GM04503 (cell line): ENCODE measurements at regions not wholly inside any gene's neighbourhood (a gene's known extent, or its start where the extent isn't known, plus 50 kb on each side); places are given as distances from the start of the nearest gene placed in this dataset.
"Not testable (repeated sequence)": the region's sequence is repeated elsewhere in the genome, so short reads cannot be mapped to it uniquely, and the experiment has no call there.

ENCODE experiments used
- DNase-seq: peaks from one replicate; pipeline ENCODE4 v3.0.0-alpha.2; 2012; ENCODE audit warnings: low read depth

DNA sequence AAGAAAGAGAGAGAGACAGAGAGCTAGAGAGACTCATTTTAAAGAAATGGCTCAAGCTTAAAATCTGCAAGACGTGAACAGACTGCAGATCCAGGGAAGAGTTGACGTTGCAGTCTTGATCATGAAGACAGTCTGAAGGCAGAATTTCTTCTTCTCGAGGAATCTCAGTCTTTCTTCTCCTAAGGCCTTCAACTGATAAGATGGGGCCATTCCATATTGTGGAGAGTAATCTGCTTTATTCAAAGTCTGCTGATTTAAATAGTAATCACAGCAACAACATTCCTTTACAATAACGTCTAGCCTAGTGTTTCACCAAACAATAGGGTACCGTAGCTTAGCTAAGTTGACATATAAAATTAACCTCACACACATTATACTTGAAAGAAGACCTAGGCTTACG lies 208.4 kb upstream of the ADAMTS3 start:
- no peak for DNase-seq

DNA sequence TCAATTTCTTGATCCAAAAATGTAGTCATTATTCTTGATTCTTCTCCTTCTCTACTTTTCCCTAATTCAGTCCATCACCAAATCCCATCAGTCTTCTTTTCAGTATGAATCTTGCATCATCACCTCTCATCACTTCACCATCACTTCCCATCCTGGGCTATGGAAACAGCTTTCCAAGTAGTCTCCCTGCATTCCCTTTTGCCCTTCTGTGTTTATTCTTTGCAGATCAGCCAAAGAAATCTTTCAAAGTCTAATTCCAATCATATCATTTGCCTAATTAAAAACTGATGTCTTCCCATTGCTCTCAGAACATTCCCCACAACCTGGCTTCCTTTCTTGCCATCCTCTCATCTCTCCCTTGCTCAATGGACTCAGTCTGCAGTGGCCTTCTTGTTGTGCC lies 201.7 kb upstream of the ADAMTS3 start:
- DNase-seq, result no peak

DNA sequence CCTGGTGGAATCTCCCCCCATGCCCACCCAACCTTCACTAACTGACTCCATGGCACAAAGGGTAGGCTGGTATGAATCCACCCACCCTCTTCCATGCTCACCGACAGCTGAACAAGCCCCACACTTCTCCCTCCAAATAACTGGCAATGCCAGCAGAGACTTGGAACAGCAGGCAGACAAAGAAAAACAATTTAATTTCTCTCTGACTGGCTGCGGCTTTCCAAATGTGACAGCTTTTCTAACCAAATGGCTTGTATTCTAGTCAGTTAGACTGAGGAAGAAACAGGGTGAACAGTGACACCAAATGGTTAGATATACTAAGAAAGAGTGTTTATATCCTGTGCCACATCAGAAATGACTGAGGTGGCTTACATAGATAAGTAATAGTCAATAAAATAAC lies 199.3 kb upstream of the ADAMTS3 start:
- no peak for DNase-seq

DNA sequence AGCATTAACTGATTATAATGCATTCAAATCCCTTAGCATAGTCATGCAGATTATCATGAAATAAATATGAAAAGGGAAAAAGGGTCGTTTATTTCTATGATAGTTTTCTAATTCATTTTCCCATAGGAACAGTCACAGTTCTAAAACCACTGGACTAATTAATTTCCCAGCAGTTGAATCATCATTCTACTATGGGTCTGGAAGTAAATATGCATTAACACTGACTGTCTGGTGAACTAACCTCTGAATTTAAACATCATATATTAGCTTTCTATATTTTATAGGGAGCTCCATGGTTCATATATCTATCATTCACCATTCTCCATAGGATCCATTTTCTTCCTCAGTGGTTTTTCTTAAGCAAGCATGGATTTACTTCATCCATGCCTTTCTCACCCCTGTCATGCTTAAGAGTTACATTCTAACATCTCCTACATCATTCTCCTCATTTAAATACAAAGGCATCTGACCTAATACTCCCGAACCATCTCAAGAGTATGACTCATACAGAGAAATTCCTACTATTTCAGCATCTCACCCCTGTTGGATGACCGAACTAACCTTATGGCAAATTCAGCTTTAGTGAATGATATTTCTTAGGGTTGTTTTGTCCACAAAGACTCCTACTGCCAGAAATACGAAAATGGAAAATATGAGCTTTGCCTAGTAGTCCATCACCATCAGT lies 198.7 kb upstream of the ADAMTS3 start:
- peak; percentile 43 for DNase-seq

DNA sequence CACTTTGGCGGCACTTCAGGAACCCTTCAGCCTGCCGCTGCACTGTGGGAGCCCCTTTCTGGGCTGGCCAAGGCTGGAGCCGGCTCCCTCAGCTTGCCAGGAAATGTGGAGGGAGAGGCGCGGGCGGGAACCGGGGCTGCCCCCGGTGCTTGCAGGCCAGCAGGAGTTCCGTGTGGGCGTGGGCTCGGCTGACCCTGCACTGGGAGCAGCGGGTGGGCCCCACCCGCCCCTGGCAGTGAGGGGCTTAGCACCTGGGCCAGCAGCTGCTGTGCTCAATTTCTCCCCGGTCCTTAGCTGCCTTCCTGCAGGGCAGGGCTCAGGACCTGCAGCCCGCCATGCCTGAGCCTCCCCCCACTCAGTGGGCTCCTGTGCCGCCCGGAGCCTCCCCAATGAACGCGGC lies 196.8 kb upstream of the ADAMTS3 start:
- DNase-seq, result not testable (repeated sequence)

DNA sequence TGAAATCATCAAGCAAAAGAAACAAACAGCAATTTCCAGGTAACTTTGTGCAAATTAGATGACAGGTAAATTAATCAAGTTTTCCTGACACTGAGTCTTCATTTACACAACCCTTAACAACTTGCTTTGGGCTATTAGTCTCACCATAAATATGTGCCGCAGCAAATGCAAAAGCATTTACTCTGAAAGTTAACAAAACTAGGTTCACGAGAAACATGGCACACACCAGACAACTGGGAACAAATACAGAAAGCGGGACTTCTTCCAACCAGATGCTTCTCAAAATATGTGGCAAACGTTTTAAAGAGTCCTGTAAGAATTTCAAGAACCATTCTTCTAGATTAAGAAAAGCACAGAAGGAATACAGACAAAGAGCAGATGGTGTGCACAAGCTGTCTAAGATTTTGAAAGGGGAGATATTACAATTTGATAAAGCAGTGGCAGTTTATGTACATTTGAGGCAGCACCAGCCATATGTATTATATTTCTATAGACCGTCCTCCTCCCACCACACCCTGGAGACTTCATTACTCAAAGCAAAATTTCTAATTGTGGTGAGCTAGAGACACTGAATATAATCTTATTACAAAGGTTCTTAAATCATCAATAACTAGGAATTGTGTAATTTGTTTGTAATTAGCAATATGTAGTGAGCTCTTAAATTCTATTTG lies 192.5 kb upstream of the ADAMTS3 start:
- no peak for DNase-seq

DNA sequence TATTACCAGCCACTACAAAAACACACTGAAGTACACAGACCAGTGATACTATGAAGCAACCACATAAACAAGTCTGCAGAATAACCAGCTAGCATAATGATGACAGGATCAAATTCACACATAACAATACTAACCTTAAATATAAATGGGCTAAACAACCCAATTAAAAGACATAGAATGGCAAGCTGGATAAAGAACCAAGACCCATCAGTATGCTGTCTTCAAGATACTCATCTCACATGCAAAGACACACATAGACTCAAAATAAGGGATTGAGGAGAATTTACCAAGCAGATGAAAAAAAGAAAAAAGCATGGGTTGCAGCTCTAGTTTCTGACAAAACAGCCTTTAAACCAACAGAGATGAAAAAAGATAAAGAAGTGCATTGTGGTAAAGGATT lies 184.4 kb upstream of the ADAMTS3 start:
- not testable (repeated sequence) for DNase-seq

DNA sequence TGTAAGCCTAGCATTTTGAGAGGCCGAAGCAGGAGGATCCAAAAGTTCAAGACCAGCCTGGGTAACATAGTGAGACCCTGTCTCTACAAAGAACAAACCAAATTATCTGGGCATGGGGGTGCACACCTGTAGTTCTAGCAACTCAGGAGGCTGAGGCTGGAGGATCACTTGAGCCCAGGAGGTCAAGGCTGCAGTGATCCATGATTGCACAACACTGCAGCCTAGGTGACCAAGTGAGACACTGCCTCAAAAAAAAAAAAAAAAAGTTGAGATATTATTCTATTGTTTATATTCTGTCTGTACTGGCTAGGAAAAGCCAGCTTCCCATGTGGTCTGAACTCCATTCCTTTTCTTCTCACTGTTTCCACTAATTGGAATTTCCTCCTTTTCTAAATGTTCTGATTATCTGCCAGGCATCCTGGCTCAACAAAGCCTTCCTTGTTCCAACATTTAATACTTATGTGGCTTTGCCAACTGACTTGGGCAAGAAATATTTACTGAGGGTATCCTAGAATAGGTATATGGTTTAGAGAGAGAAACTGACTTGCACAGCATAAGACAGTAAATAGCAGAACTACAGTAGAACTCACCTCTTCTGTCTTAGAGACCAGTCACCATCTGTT lies 175.2 kb upstream of the ADAMTS3 start:
- no peak for DNase-seq

DNA sequence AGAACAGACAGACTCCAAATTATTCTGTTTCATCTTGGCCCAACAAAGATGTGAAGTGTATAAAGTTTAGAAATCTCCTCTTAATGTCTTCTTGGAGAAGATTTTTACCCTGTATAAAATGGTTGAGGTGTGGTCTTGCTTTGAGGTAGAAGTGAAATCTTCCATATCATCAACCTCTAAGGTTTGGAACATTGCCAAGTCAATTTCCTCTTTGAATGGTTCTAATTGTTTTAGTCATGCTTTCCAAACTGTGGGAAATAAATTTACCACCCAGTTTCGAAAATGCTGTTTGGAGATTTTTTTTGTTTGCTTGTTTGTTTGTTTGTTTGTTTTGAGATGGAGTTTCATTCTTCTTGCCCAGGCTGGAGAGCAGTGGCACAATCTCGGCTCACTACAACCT lies 174.1 kb upstream of the ADAMTS3 start:
- DNase-seq, result no peak

DNA sequence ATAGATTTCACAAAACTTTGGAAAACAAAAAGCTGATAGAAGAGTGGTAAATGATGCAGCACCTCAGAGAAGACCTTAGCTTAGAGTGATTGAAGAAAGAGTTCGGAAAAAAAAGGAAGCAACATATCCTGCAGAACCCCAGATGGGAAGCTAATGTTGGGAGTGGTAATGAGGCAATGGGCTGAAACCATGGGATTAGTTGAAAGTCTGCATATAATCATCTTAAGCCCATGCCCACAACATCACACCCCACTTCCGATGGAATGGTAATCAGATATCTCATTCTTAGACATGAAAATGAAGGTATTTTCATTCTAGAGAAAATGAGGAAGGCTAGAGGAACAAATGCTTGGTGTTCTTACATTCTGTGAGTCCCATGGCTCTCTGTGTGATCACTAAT lies 146.3 kb upstream of the ADAMTS3 start:
- DNase-seq, result no peak

DNA sequence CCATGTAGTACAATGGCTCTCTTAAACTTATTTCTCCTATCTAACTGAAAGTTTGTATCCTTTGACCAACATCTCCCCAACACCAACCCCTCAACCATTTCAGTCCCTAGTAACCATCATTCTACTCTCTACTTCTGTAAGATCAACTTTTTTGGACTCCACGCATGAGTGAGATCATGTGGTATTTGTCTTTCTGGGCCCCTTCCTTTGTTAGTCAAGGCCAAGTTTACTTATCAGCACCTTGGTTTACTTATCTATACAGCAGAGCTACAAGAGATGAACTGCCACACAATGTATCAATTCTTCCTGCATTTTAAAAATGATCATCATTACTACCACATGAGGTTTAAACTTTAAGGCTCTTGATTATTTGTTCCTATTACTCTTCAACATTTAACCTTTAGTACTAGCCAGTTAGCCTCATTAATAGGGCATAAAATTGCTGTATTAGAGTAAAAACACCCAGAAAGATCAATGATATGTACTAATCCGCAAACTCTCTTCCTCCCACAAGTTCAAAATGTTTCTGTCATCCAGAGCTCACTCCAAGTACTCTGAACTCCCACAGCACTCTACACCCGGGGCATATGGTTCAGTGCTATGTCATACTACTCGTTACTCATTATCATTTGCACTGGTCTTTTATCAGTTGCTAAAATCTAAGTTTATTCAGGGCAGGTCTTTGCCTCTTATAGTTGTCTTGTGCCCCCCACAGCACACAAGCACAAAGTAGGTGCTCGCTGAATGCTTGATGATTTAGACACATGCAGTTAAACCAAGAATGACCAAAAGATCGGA lies 145.7 kb upstream of the ADAMTS3 start:
- DNase-seq, result no peak

DNA sequence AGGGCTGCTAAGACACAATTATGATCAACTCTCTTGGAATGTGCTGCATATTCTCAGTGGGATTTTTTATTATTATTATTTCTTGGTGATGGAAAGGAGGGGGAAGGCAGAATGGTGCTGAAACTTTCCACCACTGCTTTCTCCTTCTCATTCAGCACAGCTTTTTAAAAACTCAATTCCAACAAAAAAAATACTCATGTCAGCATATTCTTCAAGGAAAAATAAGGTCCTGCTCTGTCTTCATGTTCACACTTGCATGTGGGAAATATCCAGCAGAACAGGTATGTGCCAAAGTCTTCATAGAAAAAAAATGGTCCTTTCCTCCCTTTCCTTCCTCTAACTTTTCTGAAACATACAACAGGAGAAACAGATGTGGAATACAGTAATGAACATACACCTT lies 144.0 kb upstream of the ADAMTS3 start:
- DNase-seq, result no peak

DNA sequence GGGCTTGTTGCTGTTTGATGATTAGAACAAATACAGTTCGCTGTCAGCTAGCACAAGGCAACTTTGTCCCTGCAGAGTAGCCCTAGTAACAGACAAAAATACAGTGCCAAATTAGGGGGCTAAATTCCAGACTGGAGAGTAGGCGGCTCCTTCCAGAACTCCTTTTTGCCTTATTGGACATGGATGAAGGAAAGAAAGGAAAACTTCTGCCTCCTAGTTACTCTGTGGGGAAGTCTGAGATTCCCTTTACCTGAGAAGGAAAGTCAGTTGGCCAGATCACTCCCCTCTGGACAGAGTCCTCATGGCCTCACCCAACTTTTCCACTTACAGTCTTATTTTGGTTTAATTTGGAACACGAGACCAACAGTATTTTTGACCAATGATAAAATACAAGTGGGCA lies 140.5 kb upstream of the ADAMTS3 start:
- no peak for DNase-seq

DNA sequence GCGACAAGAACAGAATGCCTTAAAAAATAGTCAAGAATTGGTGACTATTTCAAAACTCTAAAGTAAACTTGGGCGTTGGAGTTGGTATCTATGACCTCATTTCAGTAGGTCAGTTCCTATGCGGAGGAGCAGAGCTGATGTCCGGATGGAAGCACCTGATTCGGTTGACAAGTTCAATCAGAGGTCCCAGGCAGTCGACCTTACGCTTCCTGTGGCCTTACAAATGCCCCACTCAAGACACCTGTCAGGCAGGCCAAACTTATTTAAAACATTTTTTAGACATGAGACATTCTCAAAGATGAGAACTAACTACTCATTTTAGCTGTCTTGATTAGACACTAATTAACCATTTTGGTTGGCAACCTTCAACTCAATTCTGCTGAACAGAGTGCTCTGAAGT lies 137.7 kb upstream of the ADAMTS3 start:
- no peak for DNase-seq

DNA sequence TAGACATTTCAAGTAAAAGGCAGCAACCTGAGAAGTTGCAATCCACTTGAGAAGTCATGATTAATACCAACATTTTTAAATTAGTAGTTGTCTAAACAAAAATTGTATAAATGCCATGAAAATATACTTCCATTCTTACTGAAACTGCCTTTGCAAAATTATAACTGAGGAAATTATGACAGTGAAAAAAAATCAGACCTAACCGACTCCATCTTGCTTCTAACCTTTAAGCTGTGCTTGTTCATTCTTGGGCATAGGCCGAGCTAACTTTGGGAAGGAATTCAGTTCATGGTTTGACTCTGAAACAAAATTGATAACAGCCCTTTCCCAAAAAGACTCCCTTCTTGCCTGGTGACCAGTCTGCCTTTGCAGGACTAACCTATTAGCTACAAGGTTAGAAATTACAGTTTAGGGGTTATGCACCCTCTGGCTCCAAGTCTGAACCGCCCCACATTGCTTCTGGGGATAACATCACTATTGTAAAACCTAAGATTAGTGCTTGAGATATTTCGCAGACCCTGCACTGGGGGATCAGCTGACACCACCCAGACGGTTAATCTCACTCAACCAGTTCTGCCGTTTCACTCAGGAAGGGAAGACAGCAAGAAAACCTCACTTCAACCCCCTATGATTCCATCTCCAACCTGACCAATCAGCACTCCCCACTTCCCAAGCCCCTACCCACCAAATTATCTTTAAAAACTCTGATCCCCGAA lies 136.1 kb upstream of the ADAMTS3 start:
- not testable (repeated sequence) for DNase-seq

DNA sequence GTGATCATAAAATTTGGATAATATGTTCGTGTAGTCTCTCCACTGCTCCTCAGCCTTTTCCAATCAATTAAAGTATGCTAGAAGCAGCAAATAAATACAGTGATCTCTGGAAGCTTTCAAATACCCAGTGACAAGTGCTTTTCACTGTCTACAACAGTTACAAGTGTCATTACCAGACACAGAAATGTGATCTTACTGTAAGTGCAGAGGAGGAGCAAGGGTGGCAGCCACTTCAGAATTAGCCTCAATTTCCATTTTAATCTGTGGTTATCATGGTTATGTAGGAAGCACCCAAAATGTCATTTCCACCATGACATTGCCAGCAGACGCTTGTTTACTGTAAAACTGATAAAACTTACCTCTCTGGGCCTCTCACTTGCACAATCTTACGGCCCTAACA lies 133.9 kb upstream of the ADAMTS3 start:
- no peak for DNase-seq

DNA sequence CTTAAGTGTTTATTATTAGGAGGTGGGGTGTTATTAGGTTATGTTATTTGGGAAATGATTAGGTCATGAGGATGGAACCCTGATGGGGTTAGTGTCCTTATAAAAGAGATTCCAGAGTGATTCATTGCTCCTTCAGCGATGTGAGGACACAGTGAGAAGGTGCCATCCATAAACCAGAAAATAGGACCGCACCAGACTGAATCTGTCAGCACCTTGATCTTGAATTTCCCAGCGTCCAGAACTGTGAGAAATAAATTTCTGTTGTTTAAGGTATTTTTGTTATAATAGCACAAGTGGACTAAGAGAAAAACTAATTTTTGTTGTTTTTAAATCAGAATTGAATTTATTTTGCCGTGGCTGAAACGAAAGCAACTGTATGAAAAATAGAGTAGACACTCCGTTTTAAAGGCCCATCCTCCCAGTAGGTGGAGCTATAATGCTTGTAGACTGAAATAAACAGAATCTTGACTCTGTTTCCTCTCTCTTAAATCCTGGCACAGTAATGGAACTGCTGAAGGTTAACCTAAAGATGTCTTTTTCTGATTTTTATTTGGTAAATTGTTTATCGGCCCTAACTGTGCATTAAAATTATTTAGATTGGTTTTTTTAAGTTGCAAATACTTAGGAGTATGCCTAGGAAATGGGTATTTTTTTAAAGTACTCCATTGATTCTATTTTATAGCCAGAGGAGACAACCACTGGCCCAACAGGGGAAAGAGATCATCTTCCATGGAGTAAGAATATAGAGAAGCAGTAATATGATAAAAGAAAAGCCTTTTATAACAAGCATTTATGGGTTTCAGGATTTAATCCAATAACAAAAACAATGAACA lies 133.2 kb upstream of the ADAMTS3 start:
- peak; percentile 11 for DNase-seq

DNA sequence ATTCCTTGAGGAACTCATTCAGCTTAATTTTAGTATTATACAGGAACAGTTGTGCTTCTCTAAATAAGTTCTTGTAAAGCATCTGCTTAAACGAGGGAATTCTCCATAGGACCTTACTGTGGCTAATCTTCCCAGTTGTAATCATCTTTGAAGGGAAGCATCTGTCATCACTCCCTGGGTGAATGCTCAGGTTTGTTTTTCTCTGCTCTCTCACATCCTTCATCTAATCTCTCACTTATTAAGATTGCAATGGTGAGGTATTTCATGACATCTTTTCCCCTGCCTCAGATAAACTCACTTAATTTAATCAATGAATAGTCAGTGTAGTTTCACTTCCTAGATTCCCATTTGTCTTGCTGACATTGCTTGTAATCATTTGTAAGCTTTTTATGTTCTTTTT lies 121.8 kb upstream of the ADAMTS3 start:
- no peak for DNase-seq

DNA sequence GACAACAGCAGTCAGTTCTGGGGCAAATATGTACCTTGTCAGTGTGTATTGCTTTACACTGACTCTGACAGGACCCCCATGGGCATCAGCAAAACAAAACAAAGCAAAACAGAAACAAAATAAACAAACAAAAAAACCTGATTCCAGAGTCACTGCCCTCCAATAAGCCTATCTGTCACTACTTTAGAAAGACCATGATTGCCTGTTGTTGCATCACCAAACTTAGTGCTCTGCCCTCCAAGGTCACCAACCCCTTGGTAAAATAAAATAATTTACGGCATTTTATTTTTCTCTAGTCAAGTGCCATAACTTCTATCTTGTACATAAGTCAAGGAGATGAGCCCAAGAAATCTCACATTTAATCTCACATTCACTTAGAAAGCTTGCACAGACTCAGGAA lies 120.9 kb upstream of the ADAMTS3 start:
- no peak for DNase-seq

DNA sequence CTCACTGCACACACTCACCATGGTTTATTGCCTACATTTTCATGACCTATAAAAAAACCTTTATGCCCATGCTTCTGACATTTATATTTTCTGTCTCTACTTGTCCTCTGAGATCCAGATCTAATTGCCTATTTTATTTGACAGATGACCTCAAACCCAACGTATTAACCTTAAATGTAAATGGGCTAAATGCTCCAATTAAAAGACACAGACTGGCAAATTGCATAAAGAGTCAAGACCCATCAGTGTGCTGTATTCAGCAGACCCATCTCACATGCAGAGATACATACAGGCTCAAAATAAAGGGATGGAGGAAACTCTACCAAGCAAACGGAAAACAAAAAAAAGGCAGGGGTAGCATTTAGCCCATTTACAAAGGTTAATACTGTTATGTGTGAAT lies 117.4 kb upstream of the ADAMTS3 start:
- not testable (repeated sequence) for DNase-seq

DNA sequence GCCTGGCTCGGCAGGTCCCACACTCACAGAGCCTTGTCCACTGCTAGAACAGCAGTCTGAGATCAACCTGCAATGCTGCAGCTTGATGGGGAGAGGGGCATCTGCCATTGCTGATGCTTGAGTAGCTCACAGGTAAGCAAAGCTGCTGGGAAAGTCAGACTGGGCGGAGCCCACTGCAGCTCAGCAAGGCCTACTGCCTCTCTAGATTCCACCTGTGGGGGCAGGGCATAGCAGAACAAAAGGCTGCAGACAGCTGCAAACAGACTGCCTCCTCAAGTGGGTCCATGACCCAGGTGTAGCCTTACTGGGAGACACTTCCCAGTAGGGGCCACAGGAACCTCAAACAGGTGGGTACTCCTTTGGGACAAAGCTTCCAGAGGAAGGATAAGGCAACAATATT lies 110.6 kb upstream of the ADAMTS3 start:
- no peak for DNase-seq
